Renal cortical epithelial cell (primary cell): ENCODE measurements at regions not wholly inside any gene's neighbourhood (a gene's known extent, or its start where the extent isn't known, plus 50 kb on each side); places are given as distances from the start of the nearest gene placed in this dataset.
"Not testable (repeated sequence)": the region's sequence is repeated elsewhere in the genome, so short reads cannot be mapped to it uniquely, and the experiment has no call there.

Experiments used
- DNase-seq: peaks from one replicate; pipeline ENCODE4 v3.0.0-alpha.2; 2011; ENCODE audit warnings: low read depth

GRCh38 chr18:59800897-59801296, 98.9 kb upstream of the PMAIP1 start:
- no peak for DNase-seq

- no peak for DNase-seq
These were observed 100.3 kb upstream of the PMAIP1 start for GRCh38 chr18:59799383-59800015.

- DNase-seq = no peak
These were observed 98.7 kb upstream of the CCBE1 start for GRCh38 chr18:59795882-59796281.

- no peak for DNase-seq
These were observed 95.1 kb upstream of the CCBE1 start for GRCh38 chr18:59792353-59792752.

- DNase-seq = not testable (repeated sequence)
These were observed 93.2 kb upstream of the CCBE1 start for GRCh38 chr18:59790346-59790936.

- no peak for DNase-seq
These were observed 91.5 kb upstream of the CCBE1 start for GRCh38 chr18:59788791-59789106.

- peak; percentile 67 for DNase-seq
These were observed 91.0 kb upstream of the CCBE1 start for GRCh38 chr18:59787998-59788790.

GRCh38 chr18:59784694-59785093, 87.5 kb upstream of the CCBE1 start:
- DNase-seq = no peak

- DNase-seq = peak; percentile 63
These were observed 85.9 kb upstream of the CCBE1 start for GRCh38 chr18:59783138-59783537.

GRCh38 chr18:59779979-59780378, 82.8 kb upstream of the CCBE1 start:
- peak; percentile 87 for DNase-seq

GRCh38 chr18:59778434-59778833, 81.2 kb upstream of the CCBE1 start:
- no peak for DNase-seq

GRCh38 chr18:59777636-59778035, 80.4 kb upstream of the CCBE1 start:
- DNase-seq = no peak

- no peak for DNase-seq
These were observed 72.1 kb upstream of the CCBE1 start for GRCh38 chr18:59769129-59769865.

GRCh38 chr18:59768409-59768808, 71.2 kb upstream of the CCBE1 start:
- DNase-seq = no peak

GRCh38 chr18:59767732-59768131, 70.5 kb upstream of the CCBE1 start:
- DNase-seq = no peak

- DNase-seq = no peak
These were observed 68.1 kb upstream of the CCBE1 start for GRCh38 chr18:59765343-59765742.

GRCh38 chr18:59764281-59764680, 67.1 kb upstream of the CCBE1 start:
- DNase-seq = no peak

- DNase-seq = no peak
These were observed 66.4 kb upstream of the CCBE1 start for GRCh38 chr18:59763541-59764136.

GRCh38 chr18:59760619-59761600, 63.7 kb upstream of the CCBE1 start:
- no peak for DNase-seq

- DNase-seq = no peak
These were observed 63.0 kb upstream of the CCBE1 start for GRCh38 chr18:59760212-59760611.

GRCh38 chr18:59758837-59759236, 61.6 kb upstream of the CCBE1 start:
- no peak for DNase-seq
